SK-N-SH treated with all-trans-retinoic acid at 6 μM for 48 hours (cell line): ENCODE measurements at regions not wholly inside any gene's neighbourhood (a gene's known extent, or its start where the extent isn't known, plus 50 kb on each side); places are given as distances from the start of the nearest gene placed in this dataset.

Source experiments
- ATAC-seq: fragments of 200-7000 bp; cut with Tn5 transposase; 3 replicates; pipeline ENCODE4 v1.9.1; 2020; ENCODE audit warnings: mild to moderate bottlenecking, moderate library complexity
- ARNTL ChIP-seq: fragments of 450-650 bp; formaldehyde crosslinking; IDR thresholded peaks from 2 replicates; pipeline ENCODE4 v1.5.0; 2020; ENCODE audit warnings: low read depth, mild to moderate bottlenecking, moderate library complexity, borderline replicate concordance
- BACH2 ChIP-seq: fragments of 250-450 bp; sonication (Bioruptor Pico); IDR thresholded peaks from 2 replicates; pipeline ENCODE4 v1.9.0; 2021; ENCODE audit warnings: mild to moderate bottlenecking, borderline replicate concordance
- CREB5 ChIP-seq: fragments of 250-450 bp; sonication (Bioruptor Pico); IDR thresholded peaks from 2 replicates; pipeline ENCODE4 v1.5.1; 2020; ENCODE audit warnings: low read depth, mild to moderate bottlenecking, moderate library complexity
- CSDC2 ChIP-seq: fragments of 250-450 bp; sonication (Bioruptor Pico); IDR thresholded peaks from 2 replicates; pipeline ENCODE4 v1.5.0; 2020; ENCODE audit warnings: mild to moderate bottlenecking, moderate library complexity
- CSRNP3 ChIP-seq: fragments of 250-450 bp; sonication (Bioruptor Pico); IDR thresholded peaks from 2 replicates; pipeline ENCODE4 v1.5.1; 2021; ENCODE audit warnings: mild to moderate bottlenecking, moderate library complexity
- ISL1 ChIP-seq: fragments of 250-450 bp; sonication (Bioruptor Pico); IDR thresholded peaks from 2 replicates; pipeline ENCODE4 v2.1.2; 2022; ENCODE audit warnings: mild to moderate bottlenecking, moderate library complexity
- OSR1 ChIP-seq: fragments of 250-450 bp; sonication (Bioruptor Pico); IDR thresholded peaks from 2 replicates; pipeline ENCODE4 v1.8.0; 2022; ENCODE audit warnings: moderate library complexity, mild to moderate bottlenecking, inconsistent platforms
- PATZ1 ChIP-seq: fragments of 250-450 bp; sonication (Bioruptor Pico); IDR thresholded peaks from 2 replicates; pipeline ENCODE4 v1.8.0; 2020; ENCODE audit warnings: mild to moderate bottlenecking, moderate library complexity, borderline replicate concordance
- POU6F1 ChIP-seq: fragments of 250-450 bp; sonication (Bioruptor Pico); IDR thresholded peaks from 2 replicates; pipeline ENCODE4 v1.8.0; 2021; ENCODE audit warnings: low read depth, mild to moderate bottlenecking, moderate library complexity, borderline replicate concordance
- PPARA ChIP-seq: fragments of 250-450 bp; sonication (Bioruptor Pico); IDR thresholded peaks from 2 replicates; pipeline ENCODE4 v1.5.0; 2020; ENCODE audit warnings: mild to moderate bottlenecking, borderline replicate concordance
- SNAI2 ChIP-seq: fragments of 250-450 bp; sonication (Bioruptor Pico); IDR thresholded peaks from 2 replicates; pipeline ENCODE4 v1.5.0; 2020; ENCODE audit warnings: mild to moderate bottlenecking, moderate library complexity
- TCF4 ChIP-seq: fragments of 250-450 bp; sonication (Bioruptor Pico); IDR thresholded peaks from 2 replicates; pipeline ENCODE4 v1.8.0; 2021; ENCODE audit warnings: mild to moderate bottlenecking, moderate library complexity, borderline replicate concordance
- TOX ChIP-seq: fragments of 250-450 bp; sonication (Bioruptor Pico); IDR thresholded peaks from 2 replicates; pipeline ENCODE4 v1.8.0; 2021; ENCODE audit warnings: mild to moderate bottlenecking, moderate library complexity, borderline replicate concordance
- TSHZ2 ChIP-seq: fragments of 250-450 bp; sonication (Bioruptor Pico); IDR thresholded peaks from 2 replicates; pipeline ENCODE4 v1.5.0; 2020; ENCODE audit warnings: mild to moderate bottlenecking, moderate library complexity
- ZC3H10 ChIP-seq: fragments of 250-450 bp; sonication (Bioruptor Pico); IDR thresholded peaks from 2 replicates; pipeline ENCODE4 v1.5.1; 2021; ENCODE audit warnings: mild to moderate bottlenecking, moderate library complexity
- ZFP3 ChIP-seq: fragments of 250-450 bp; sonication (Bioruptor Pico); IDR thresholded peaks from 2 replicates; pipeline ENCODE4 v1.5.0; 2020; ENCODE audit warnings: mild to moderate bottlenecking, moderate library complexity
- ZFP30 ChIP-seq: fragments of 450-650 bp; formaldehyde crosslinking; IDR thresholded peaks from 2 replicates; pipeline ENCODE4 v1.5.0; 2022; ENCODE audit warnings: mild to moderate bottlenecking, moderate library complexity
- ZNF565 ChIP-seq: fragments of 450-650 bp; formaldehyde crosslinking; conservative IDR thresholded peaks from 2 replicates; pipeline ENCODE4 v1.5.0; 2020; ENCODE audit warnings: low read depth, mild to moderate bottlenecking, moderate library complexity
- ZNF8 ChIP-seq: fragments of 450-650 bp; formaldehyde crosslinking; IDR thresholded peaks from 2 replicates; pipeline ENCODE4 v1.5.0; 2020; ENCODE audit warnings: mild to moderate bottlenecking, moderate library complexity

GRCh38 chr10:120705309-120705708 is 145.9 kb upstream of the WDR11 start:
- no peak for ATAC-seq
- no peak for TF ChIP-seq PATZ1 (CRISPR knock-in tag)
- TF ChIP-seq TCF4 = no peak

GRCh38 chr10:120710076-120710475 is 141.1 kb upstream of the WDR11 start:
- ATAC-seq = no peak

GRCh38 chr10:120711860-120712259 is 139.3 kb upstream of the WDR11 start:
- TF ChIP-seq ZC3H10 (CRISPR knock-in tag) (no peak), ARNTL (CRISPR knock-in tag) (no peak)
- ATAC-seq = no peak

More at GRCh38 chr10:120710076-120710475, 141.1 kb upstream of the WDR11 start:
- TF ChIP-seq ZNF565 (no peak), TOX (no peak), TCF4 (no peak), PATZ1 (CRISPR knock-in tag) (no peak), ZNF8 (CRISPR knock-in tag) (no peak), ISL1 (no peak), CREB5 (CRISPR knock-in tag) (no peak), CSDC2 (CRISPR knock-in tag) (no peak), CSRNP3 (CRISPR knock-in tag) (no peak), OSR1 (no peak)

- no peak for ATAC-seq
- TF ChIP-seq BACH2 (CRISPR knock-in tag) (no peak), POU6F1 (CRISPR knock-in tag) (no peak), OSR1 (no peak), SNAI2 (CRISPR knock-in tag) (no peak), CREB5 (CRISPR knock-in tag) (no peak), CSRNP3 (CRISPR knock-in tag) (no peak), ZNF8 (CRISPR knock-in tag) (no peak), CSDC2 (CRISPR knock-in tag) (no peak), ZFP3 (CRISPR knock-in tag) (no peak), ZFP30 (CRISPR knock-in tag) (no peak), PPARA (CRISPR knock-in tag) (no peak), TCF4 (no peak), PATZ1 (CRISPR knock-in tag) (no peak), TSHZ2 (no peak)
These were observed 137.5 kb upstream of the WDR11 start for GRCh38 chr10:120713573-120714205.
